ENCODE measurements at regions not wholly inside any gene's neighbourhood (a gene's known extent, or its start where the extent isn't known, plus 50 kb on each side); places are given as distances from the start of the nearest gene placed in this dataset.

GRCh38 chr6:121884620-121885019, 449.2 kb downstream of the GJA1 start:
- TF ChIP-seq CTCF (IDR thresholded peaks at IDR 0.05) (no peak), EP300 (IDR thresholded peaks at IDR 0.05; ENCODE audit: low read depth) (no peak), POLR2A (IDR thresholded peaks at IDR 0.05) (no peak), POLR2AphosphoS5 (IDR thresholded peaks at IDR 0.05) (no peak)

Data from transverse colon (tissue), 4 donors.